Activated naive CD8-positive, alpha-beta T cell (primary cell): ENCODE measurements at regions not wholly inside any gene's neighbourhood (a gene's known extent, or its start where the extent isn't known, plus 50 kb on each side); places are given as distances from the start of the nearest gene placed in this dataset.
A peak's percentile ranks its signal among the peaks of the same experiment; 100 is the strongest.

Experiments
- H3K27ac Mint-ChIP-seq: one replicate; pipeline ENCODE4 v1.8.0; 2021; ENCODE audit warnings: mixed read lengths
- H3K27me3 Mint-ChIP-seq: one replicate; pipeline ENCODE4 v1.8.0; 2021; ENCODE audit warnings: mixed read lengths
- H3K36me3 Mint-ChIP-seq: one replicate; pipeline ENCODE4 v1.8.0; 2021; ENCODE audit warnings: mixed read lengths
- H3K4me1 Mint-ChIP-seq: one replicate; pipeline ENCODE4 v1.8.0; 2021; ENCODE audit warnings: low read depth, mixed read lengths
- H3K4me3 Mint-ChIP-seq: one replicate; pipeline ENCODE4 v1.8.0; 2021; ENCODE audit warnings: mild to moderate bottlenecking, mixed read lengths
- H3K9me3 Mint-ChIP-seq: one replicate; pipeline ENCODE4 v1.8.0; 2021; ENCODE audit warnings: low read depth, mixed read lengths

GRCh38 chr20:57792386-57793080 lies 82.7 kb upstream of the PMEPA1 start:
- Mint-ChIP-seq H3K27me3 (no peaks in the 10 kb centered on the region), H3K9me3 (no peaks in the 10 kb centered on the region), H3K4me1 (no peaks in the 10 kb centered on the region), H3K4me3 (no peak overlapping the region), H3K27ac (no peak overlapping the region), H3K36me3 (no peaks in the 10 kb centered on the region)

GRCh38 chr20:57791966-57792365 lies 82.2 kb upstream of the PMEPA1 start:
- H3K27me3 Mint-ChIP-seq: no peaks in the 10 kb centered on the region
- no peak overlapping the region for H3K4me3 Mint-ChIP-seq
- no peaks in the 10 kb centered on the region for H3K9me3 Mint-ChIP-seq
- H3K4me1 Mint-ChIP-seq: no peaks in the 10 kb centered on the region
- H3K27ac Mint-ChIP-seq: no peak overlapping the region
- no peaks in the 10 kb centered on the region for H3K36me3 Mint-ChIP-seq

- H3K4me3 Mint-ChIP-seq: no peak overlapping the region
- no peaks in the 10 kb centered on the region for H3K9me3 Mint-ChIP-seq
- no peaks in the 10 kb centered on the region for H3K4me1 Mint-ChIP-seq
- H3K36me3 Mint-ChIP-seq: no peaks in the 10 kb centered on the region
- no peaks in the 10 kb centered on the region for H3K27me3 Mint-ChIP-seq
- no peak overlapping the region for H3K27ac Mint-ChIP-seq
These were observed 81.6 kb upstream of the PMEPA1 start for GRCh38 chr20:57791178-57791962.

- no peak overlapping the region for H3K4me3 Mint-ChIP-seq
- no peaks in the 10 kb centered on the region for H3K36me3 Mint-ChIP-seq
- H3K4me1 Mint-ChIP-seq: no peaks in the 10 kb centered on the region
- no peak overlapping the region for H3K27ac Mint-ChIP-seq
- H3K27me3 Mint-ChIP-seq: no peaks in the 10 kb centered on the region
- H3K9me3 Mint-ChIP-seq: no peaks in the 10 kb centered on the region
These were observed 80.4 kb upstream of the PMEPA1 start for GRCh38 chr20:57790176-57790575.

GRCh38 chr20:57788936-57789613 lies 79.3 kb upstream of the PMEPA1 start:
- no peaks in the 10 kb centered on the region for H3K9me3 Mint-ChIP-seq
- no peaks in the 10 kb centered on the region for H3K4me1 Mint-ChIP-seq
- H3K36me3 Mint-ChIP-seq: no peaks in the 10 kb centered on the region
- H3K27ac Mint-ChIP-seq: no peak overlapping the region
- no peak overlapping the region for H3K4me3 Mint-ChIP-seq
- H3K27me3 Mint-ChIP-seq: no peaks in the 10 kb centered on the region

- Mint-ChIP-seq H3K36me3 (no peaks in the 10 kb centered on the region), H3K27me3 (no peaks in the 10 kb centered on the region), H3K27ac (no peak overlapping the region), H3K4me3 (no peak overlapping the region), H3K9me3 (no peaks in the 10 kb centered on the region), H3K4me1 (no peaks in the 10 kb centered on the region)
These were observed 78.4 kb upstream of the PMEPA1 start for GRCh38 chr20:57787990-57788781.

GRCh38 chr20:57787151-57787989 lies 77.6 kb upstream of the PMEPA1 start:
- H3K9me3 Mint-ChIP-seq: no peaks in the 10 kb centered on the region
- H3K27ac Mint-ChIP-seq: no peak overlapping the region
- no peaks in the 10 kb centered on the region for H3K4me1 Mint-ChIP-seq
- H3K36me3 Mint-ChIP-seq: no peaks in the 10 kb centered on the region
- no peak overlapping the region for H3K4me3 Mint-ChIP-seq
- H3K27me3 Mint-ChIP-seq: no peaks in the 10 kb centered on the region

GRCh38 chr20:57786304-57786932 lies 76.6 kb upstream of the PMEPA1 start:
- H3K27me3 Mint-ChIP-seq: peaks cover 2% of the 10 kb centered on the region
- no peaks in the 10 kb centered on the region for H3K4me1 Mint-ChIP-seq

GRCh38 chr20:57785720-57786119 lies 75.9 kb upstream of the PMEPA1 start:
- no peaks in the 10 kb centered on the region for H3K9me3 Mint-ChIP-seq
- H3K27me3 Mint-ChIP-seq: peaks cover 2% of the 10 kb centered on the region
- H3K4me1 Mint-ChIP-seq: no peaks in the 10 kb centered on the region
- no peaks in the 10 kb centered on the region for H3K36me3 Mint-ChIP-seq
- no peak overlapping the region for H3K27ac Mint-ChIP-seq
- H3K4me3 Mint-ChIP-seq: no peak overlapping the region

More at GRCh38 chr20:57786304-57786932, 76.6 kb upstream of the PMEPA1 start:
- Mint-ChIP-seq H3K27ac (no peak overlapping the region), H3K9me3 (no peaks in the 10 kb centered on the region), H3K36me3 (no peaks in the 10 kb centered on the region), H3K4me3 (no peak overlapping the region)

GRCh38 chr20:57785061-57785460 lies 75.2 kb upstream of the PMEPA1 start:
- H3K27me3 Mint-ChIP-seq: peaks cover 2% of the 10 kb centered on the region
- H3K27ac Mint-ChIP-seq: no peak overlapping the region

GRCh38 chr20:57783956-57784837 lies 74.4 kb upstream of the PMEPA1 start:
- Mint-ChIP-seq H3K36me3 (no peaks in the 10 kb centered on the region), H3K4me3 (no peak overlapping the region), H3K27ac (no peak overlapping the region), H3K27me3 (peaks cover 2% of the 10 kb centered on the region), H3K9me3 (no peaks in the 10 kb centered on the region), H3K4me1 (no peaks in the 10 kb centered on the region)

More at GRCh38 chr20:57785061-57785460, 75.2 kb upstream of the PMEPA1 start:
- no peak overlapping the region for H3K4me3 Mint-ChIP-seq
- no peaks in the 10 kb centered on the region for H3K9me3 Mint-ChIP-seq
- no peaks in the 10 kb centered on the region for H3K36me3 Mint-ChIP-seq
- H3K4me1 Mint-ChIP-seq: no peaks in the 10 kb centered on the region

- Mint-ChIP-seq H3K9me3 (no peaks in the 10 kb centered on the region), H3K36me3 (no peaks in the 10 kb centered on the region), H3K4me3 (no peak overlapping the region), H3K4me1 (no peaks in the 10 kb centered on the region), H3K27ac (peak overlapping the region; percentile 16), H3K27me3 (peaks cover 2% of the 10 kb centered on the region)
These were observed 73.4 kb upstream of the PMEPA1 start for GRCh38 chr20:57783196-57783595.

GRCh38 chr20:57782631-57783041 lies 72.8 kb upstream of the PMEPA1 start:
- no peaks in the 10 kb centered on the region for H3K4me1 Mint-ChIP-seq
- no peaks in the 10 kb centered on the region for H3K36me3 Mint-ChIP-seq
- no peak overlapping the region for H3K4me3 Mint-ChIP-seq
- H3K27me3 Mint-ChIP-seq: peaks cover 2% of the 10 kb centered on the region
- no peak overlapping the region for H3K27ac Mint-ChIP-seq
- no peaks in the 10 kb centered on the region for H3K9me3 Mint-ChIP-seq
